Prostate gland (tissue), 2 donors: ENCODE measurements at regions not wholly inside any gene's neighbourhood (a gene's known extent, or its start where the extent isn't known, plus 50 kb on each side); places are given as distances from the start of the nearest gene placed in this dataset.

Experiments used
- CTCF ChIP-seq, 4 experiments: fragments of 200-600 bp in 2 of 4; fragments of 450-650 bp in 2 of 4; sonication (generic) in 2 of 4; IDR thresholded peaks; 1 replicate in 3 of 4; 2 replicates in 1 of 4; pipeline ENCODE4 v1.5.1; 2016 to 2019; ENCODE audit warnings: antibody characterized with exemption in 4 of 4, mild to moderate bottlenecking in 2 of 4, moderate library complexity in 2 of 4
- POLR2A ChIP-seq: fragments of 450-650 bp; IDR thresholded peaks from one replicate; pipeline ENCODE4 v1.6.1; 2016; ENCODE audit warnings: antibody characterized with exemption, mild to moderate bottlenecking

- TF ChIP-seq CTCF (IDR thresholded peaks at IDR 0.05) (no peak), POLR2A (no peak)
These were observed 582.2 kb downstream of the CENPC start for GRCh38 chr4:66963084-66963483.
